Activated CD4-positive, alpha-beta T cell treated with anti-CD3 and anti-CD28 coated beads, Interleukin-2, amount 50 U/mL, for 24 hours (primary cell): ENCODE measurements at regions not wholly inside any gene's neighbourhood (a gene's known extent, or its start where the extent isn't known, plus 50 kb on each side); places are given as distances from the start of the nearest gene placed in this dataset.

Experiments used
- DNase-seq, 2 donors: peaks; one replicate each; pipeline ENCODE4 v3.0.0-alpha.2; 2020; ENCODE audit warnings: low read depth in 1 of 2, low spot score in 1 of 2

DNA sequence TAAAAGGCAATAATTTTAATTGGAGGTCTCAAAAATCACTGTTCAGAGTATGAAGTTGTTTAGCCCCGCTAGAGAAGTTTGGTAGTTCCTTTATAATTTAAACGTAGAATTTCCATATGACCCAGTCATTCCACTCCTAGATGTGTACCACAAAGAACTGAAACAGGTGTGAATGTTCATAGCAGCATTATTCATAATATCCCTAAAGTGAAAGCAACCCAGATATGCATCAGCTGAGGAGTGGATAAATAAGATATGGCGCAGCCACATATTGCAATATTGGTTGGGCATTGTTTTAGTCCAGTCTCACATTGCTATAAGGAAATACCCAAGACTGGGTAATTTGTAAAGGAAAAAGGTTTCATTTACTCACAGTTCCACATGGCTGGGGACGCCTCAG lies 976.2 kb downstream of the NLGN4Y start:
- DNase-seq: no peak

DNA sequence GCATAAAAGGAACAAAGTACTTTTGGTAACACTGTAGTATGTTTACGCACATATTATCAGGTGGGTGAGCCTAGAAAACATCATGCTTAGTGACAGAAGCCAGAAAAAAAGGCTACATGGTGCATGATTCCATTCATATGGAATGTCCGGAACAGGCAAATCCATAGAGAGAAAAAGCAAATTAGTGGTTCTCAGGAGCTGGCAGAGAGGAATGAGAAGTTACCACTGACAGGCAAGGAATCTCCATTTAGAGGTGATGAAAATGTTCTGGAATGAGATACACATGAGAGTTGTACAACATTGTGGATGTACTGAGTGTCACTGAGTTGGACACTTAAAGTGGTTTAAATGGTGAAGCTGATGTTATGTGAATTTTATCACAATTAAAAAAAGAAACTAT lies 976.9 kb downstream of the NLGN4Y start:
- no peak for DNase-seq

DNA sequence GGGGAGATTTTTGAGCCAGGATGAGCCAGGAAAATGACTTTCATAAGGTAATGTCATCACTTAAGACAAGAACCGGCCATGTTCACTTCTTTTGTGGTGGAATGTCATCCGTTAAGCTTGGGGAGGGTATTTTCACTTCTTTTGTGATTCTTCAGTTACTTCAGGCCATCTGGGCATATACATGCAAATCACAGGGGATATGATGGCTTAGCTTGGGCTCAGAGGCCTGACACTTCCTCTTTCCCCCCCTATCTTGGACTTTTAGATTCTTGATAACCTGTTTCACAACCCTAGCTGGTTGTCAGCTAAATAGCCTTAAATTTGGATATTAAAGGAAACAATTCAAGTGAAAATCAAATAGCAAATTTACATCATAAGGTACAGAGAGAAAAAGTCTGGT lies 986.0 kb downstream of the NLGN4Y start:
- DNase-seq: no peak

DNA sequence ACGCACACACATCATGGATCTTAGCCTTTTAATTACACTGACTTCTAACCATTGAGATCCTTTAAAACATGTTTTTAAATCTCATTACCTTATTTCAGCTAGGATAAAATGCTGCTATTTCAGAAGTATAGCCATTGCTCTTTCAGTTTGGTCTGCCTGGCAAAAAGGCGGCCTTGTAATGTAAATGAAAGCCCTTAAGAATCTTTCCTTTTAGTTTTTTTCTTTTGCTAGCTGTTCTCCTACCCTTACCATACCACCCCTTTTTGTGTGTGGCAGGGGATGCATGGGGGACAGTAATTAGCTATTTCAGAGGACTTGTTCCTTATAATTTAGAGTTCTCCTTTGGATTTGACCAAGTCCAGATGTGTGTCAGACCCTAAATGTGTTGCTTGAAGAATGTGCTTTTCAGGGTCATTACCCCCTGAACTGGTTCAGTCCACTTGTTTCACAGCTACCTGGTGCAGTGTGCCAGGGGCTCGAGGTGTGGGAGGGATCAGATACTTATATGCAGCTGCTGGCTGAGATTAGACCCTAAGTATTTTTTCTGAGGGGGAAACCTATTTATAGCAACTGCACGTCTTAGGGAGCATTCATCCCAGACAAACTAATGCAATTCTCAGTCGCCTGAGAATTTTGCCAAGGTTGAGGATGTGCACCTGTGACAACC lies 986.8 kb downstream of the NLGN4Y start:
- no peak for DNase-seq

DNA sequence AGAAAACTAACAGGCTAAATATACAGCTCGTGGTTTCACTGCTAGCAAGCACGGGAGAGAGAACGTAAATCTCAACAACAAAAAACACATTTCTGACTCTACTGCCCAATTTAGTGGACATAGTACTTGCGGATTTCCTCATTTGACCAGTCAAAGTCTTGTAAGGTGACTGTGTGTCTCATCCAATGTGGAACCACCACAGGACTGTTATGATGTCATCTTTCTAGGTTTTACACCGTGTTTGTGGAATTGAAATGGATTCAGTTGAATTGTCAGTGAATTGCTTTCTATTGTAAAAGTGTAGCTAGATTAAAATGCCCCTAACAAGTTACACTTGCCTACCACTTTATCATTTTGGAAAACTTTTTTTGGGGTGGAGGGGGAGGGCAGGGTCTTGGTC lies 1010.8 kb downstream of the NLGN4Y start:
- no peak for DNase-seq

DNA sequence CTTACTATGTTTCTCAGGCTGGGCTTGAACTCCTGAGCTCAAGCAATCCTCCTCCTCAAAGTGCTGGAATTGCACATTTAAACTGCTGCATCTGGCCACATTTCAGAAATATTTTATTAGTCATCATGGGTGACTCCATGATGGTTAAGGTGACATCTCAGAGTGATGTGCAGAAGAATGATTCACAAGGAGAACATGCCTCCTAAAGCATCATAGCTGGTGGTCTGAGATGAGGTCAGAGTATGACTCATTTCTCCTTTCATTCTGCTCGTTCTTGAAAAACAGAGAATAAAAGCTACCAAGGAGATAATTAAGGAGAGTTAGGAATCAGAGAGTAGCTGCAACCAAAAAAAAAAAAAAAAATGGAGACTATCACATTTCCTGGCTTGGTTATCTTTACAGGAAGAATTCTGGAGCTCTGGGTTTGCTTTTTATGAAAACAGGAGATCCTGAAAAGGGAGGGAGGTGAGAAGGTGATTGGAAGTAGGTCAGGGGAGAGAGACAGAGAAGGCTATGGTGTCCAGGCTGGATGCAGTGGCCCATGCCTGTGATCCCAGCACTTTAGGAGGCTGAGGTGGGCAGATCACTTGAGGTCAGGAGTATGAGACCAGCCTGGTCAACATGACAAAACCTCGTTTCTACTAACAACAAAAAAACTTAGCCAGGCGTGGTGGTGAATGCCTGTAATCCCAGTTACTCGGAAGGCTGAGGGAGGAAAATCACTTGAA lies 1011.6 kb downstream of the NLGN4Y start:
- peak in 1 of 2 donors; percentile 2 for DNase-seq

DNA sequence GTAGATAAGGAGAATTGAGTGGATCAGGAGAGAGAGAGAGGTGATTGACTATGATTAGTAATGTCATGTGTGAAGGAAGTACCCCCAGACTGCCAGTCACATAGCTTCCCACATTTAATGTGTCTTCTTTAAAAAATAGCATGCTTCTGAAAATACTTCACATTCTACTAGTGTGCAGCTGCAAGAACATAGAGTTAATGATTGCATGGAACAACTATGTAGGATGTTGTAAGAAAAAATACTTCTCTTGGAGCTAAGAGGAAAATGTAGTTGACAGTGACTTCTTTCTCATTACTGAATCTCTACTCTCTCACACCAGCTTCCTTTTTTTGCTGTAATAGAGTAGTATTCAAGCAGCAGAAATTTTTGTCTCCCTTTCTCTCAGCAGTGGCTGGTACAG lies 1016.2 kb downstream of the NLGN4Y start:
- DNase-seq: no peak

DNA sequence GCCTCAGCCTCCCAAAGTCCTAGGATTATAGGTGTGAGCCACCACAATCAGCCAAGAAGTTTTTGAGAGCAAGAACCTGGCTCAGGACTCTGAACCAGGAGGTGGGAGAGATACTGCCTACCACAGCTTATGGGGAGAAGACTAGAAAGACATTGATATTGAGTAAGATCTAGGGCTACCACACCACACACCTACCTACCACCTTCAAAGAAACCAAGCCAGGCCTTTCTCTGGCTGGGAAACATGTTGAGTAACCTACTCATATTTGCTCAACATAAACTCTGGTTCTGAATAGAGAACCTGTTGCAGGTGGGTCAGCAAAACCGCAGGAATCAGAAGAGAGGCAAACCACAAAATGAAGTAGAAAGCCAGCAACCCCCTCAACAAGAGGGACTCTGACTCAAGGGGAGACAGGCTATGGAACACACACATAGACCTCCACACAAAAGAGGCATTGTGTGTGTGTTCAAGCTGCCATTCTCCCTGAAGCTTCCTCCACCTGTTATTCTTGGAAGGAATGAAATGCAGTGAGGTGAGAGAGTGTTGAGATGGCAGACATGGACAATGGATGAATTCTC lies 1021.9 kb downstream of the NLGN4Y start:
- DNase-seq: no peak

DNA sequence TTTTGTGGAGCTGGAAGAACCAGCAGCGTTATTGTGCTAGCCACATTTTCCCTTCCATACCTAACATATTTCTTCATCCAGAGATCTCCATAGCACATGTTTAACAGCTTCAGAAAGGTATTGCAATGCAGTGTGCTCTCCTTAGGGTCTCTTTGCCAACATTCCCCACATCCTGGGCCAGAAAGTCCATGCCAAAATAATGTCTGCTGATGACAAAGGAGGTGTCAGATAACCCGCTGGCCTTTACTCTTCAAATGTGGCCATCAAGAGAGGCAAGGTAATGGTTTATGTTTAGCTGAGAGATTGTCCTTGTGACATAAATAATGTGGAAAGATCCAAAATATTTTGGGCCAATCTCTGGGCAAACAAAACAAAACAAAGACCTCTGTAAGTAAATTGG lies 1027.7 kb downstream of the NLGN4Y start:
- no peak for DNase-seq

DNA sequence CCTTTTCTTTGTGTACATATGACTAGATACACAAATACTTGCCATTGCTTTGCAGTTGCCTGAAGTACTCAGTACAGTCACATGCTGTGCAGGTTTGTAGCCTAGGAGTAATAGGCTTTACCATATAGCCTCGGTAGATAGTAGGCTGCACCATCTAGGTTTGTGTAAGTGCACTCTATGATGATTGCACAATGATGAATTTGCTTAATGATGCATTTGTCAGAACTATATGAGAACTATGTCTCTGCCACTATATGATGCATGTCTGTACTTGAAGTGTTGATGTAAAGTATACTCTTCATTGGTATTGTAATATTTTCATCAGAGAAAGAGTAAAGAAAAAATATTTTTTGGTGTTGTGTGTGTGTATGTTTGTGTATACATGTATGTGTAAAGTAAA lies 1030.7 kb downstream of the NLGN4Y start:
- no peak for DNase-seq

DNA sequence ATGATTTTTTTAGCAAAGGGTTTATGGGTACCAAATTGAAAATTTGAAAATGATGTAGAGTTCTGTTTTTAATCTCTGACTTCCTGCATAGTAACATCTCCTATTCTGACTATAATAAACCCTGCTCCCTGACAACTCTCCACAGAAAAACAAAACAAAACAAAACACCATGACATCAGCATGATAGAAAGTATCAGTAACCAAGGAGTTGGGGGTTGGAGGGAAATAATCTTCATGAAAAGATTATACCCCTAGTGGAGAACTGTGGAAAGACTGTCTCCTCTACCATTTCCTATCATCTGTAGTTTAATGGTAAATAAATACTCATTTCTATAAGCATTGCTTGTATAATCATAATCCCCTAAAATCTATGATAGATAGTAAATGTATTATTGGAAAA lies 1034.8 kb downstream of the NLGN4Y start:
- DNase-seq: no peak

DNA sequence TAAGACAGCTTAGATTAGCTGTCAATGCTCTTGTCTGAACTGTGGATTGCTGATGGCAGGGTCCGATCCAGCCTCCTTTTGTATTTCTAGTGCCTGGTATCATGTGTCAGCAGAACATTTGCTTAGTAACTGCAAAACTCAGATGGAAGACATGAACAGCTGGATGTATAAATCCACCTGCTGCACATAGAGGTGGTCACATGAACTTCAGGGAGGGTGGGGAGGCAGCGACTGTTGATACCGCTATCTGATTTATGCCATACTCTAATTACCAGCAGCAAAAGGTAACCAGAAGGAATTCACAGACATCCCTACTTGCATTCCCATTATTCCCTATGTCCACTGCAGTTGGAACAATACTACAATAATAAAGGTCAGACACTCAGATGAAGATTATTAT lies 1036.5 kb downstream of the NLGN4Y start:
- no peak for DNase-seq

DNA sequence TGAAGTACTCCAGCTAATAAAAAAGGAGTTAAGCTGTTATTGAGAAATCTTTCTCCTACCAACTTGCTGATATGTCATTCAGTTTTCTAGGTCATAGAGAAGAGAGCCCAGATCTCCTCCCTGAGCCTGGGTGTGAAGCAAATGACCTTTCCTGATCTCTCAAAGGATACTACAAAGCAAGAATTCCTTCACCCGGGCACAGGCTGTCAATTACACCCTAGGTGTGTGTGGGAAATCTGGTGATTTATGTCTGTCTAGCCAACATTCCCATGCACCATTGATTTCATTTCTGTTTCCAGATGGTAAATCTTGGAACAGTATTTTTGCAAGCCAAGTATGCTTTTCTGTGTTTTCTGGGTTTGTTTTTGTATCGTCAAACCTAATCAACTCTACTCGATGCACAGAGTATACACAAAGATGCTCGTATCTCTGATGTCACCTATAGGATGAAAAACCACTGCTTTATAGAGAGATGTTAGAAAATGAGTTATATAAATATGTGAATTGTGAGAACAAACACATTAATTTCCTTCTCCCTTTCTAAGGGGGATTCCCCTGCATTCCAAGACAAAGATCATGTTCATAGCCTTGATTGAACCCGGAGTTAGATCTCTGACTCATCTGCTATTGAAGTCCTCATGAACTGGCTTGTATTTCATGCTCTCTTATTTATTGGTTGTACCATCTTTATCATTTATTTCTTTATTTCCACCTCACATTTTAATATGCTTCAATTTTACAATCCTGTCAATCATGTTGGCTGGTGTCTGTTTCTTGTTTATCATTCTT lies 1037.4 kb downstream of the NLGN4Y start:
- DNase-seq: no peak

DNA sequence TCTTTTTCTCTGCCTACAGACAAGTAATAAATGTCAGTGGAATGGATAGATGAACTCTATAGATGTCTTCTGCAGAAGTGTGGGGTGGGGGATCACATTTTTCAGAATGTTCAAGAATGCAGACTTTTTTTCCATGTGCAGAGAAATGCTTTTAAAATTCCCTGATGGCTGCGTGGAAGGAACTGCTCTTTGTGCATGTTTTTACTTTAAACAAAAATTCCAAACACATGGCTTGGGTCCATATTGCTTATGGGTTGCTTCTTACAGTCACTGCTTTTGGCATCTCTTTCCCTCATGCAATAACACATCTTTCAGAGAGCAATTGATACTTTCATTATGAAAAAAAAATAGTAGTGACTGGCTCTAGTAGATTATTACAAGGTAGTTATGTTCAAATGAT lies 1053.6 kb downstream of the NLGN4Y start:
- no peak for DNase-seq

DNA sequence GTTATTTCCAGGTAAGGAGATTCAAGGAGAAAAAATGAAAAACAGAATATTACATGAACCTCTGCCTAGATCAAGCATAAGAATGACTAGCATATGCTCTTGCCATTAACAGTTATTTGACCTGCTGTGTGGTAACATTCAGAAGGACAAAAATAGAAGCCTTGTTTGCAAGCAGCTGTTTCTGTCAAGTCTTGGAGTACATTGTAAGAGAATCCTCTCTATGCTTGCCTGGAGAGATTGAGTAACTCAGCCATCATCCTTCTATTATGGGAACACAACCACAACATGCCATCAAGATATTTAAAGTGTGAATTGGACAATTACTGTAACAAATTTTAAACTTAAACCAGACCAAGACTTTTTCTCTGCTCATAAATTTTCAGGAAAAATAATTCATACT lies 1054.4 kb downstream of the NLGN4Y start:
- no peak for DNase-seq

DNA sequence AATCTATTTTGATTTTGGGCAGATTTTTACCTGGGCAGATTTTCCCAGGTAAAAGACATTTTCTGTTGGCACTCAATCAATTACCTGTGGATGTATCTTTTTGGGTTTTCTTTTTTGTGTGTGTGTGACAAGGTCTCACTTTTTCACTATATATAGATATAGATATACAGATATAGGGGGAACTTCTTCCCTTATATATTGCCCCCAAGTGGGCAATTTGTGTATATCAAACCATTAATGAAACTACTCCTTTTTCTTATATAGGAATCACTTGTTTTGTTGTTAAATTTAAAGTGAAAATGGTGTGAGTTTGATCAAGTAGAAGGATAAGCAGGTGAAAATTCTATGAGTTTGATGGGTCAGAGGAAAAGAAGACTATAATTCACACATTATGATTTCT lies 1054.9 kb downstream of the NLGN4Y start:
- DNase-seq: no peak

DNA sequence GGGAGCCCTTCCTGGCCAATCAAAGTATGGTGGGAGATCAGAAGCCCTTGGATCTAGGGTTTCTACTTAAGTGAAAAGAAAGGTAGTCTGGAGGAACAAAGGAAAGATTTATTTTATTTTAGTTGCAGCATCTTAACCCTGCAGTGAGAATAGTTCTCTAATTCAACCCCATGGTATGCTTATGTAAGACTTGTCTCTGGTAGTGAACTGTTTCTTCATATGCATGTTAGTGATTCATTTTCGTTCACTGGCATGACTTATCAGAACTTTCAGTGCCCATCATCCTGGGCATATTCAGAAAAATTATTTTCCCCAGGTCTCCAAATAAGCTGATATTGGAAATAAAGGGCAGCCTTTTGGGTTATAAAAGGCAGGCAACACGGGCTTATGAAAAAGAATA lies 1058.8 kb downstream of the NLGN4Y start:
- DNase-seq: no peak

DNA sequence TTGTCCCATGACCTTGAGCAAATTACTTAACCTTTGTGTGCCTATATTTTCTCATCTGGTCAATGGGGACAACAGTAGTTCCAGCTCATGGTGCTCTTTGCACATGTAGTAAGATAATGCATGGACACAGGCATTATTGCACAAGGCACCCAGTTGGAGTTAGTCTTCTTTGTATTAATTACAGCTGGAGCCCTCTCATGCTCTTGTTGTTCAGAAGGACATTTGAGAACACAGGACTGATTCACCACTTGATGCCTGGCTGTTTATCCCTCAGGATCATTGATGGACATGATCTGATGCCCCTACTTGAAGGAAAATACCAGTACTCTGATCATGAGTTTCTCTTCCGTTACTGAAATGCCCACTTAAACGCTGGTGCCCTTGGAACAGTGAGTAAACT lies 1068.6 kb downstream of the NLGN4Y start:
- DNase-seq: no peak

DNA sequence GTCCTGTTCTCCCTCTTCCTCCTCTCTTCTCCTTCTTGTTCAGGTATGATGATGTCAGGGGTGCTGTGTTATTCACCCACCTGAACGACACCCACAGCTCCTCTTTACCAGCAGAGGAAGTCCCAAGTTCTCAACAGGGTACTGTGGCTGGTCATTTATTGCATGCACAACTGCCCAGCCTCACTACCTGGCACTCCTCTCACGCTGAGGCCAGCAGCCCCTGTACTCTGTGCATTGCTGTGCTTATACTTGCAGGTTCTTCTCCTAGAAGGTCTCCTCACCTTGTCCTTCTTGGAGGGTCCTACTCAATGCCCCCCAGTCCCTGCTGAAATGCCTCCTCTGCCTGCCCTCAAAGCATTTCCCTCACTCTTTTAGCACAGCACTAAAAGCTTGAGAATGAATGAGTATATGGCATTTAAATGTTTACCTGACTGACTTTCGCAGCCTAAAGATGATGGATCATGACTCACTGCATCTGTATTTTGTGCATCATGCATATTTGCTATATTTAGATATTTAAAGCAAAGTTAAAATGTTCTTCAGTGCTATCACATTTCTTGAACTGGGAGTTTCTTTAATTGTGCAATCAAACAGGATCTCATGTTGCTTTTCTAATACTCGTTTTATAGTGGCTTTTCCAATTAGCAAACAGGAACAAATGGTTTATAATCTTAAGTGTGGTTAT lies 1069.3 kb downstream of the NLGN4Y start:
- no peak for DNase-seq

DNA sequence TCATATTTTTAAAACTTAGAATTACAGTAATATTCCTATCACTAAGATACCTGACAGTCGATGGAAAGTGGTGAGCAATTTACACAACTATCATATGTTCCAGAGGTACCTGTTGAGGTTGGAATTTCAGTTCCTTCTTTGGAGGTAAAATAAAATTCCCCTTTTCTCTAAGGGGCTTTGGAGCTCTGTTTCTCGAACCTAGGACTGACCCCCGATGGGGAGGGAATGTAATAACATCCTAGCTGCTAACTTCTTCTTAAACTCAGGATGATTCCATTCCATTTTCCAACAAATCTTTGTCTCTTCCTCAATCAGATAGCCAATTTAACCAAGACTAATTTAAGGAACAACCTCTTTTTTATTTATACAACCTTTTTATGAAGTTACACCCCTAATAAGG lies 1069.8 kb downstream of the NLGN4Y start:
- no peak for DNase-seq

DNA sequence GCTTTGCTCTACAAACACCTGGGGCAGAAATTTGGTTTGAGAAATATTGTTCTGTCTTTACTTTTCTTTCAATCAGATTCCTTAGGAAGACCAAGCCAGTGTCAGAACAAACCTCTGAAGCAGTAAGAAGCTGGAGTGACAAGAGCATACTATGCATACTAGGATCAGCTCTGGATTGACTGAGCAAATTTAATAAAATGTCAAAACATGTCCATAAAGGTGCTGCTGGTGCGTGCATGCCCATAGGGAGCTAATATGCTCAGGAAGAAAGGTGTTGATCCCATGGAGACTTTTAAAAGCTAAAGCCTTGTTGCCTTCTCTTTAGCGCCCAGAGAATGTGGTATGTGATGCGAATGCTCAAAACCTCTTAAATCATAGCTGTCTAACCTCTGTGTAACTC lies 1076.2 kb downstream of the NLGN4Y start:
- DNase-seq: no peak
